GM18861 (cell line): ENCODE measurements at regions not wholly inside any gene's neighbourhood (a gene's known extent, or its start where the extent isn't known, plus 50 kb on each side); places are given as distances from the start of the nearest gene placed in this dataset.

ENCODE experiments used
- ATAC-seq: cut with Tn5 transposase; IDR thresholded peaks from one replicate; pipeline ENCODE4 v1.9.1; 2021; ENCODE audit not compliant: unreplicated experiment

GRCh38 chr15:97654481-97655076 is 305.9 kb upstream of the ARRDC4 start:
- ATAC-seq = no peak

GRCh38 chr15:97661796-97662195 is 298.7 kb upstream of the ARRDC4 start:
- ATAC-seq = no peak

DNA sequence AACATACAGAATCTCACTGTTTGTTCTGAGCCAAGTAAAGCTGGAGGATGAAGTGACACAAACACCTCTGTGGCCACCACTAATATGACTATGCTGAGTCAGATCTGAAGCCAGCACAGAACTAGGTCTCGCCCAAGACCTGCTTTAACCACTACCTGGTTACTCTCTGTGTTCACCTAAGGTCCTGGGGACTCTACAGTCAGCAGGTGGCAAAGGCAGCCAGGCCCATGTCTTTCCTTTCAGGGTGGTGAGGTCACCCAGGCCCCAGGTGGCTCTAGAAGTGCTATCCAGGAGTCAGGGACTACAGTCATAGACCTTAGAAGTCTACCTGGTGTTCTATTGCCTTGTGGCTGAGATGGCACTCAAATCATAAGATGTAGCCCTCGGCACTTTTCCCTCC is 287.9 kb upstream of the ARRDC4 start:
- no peak for ATAC-seq

DNA sequence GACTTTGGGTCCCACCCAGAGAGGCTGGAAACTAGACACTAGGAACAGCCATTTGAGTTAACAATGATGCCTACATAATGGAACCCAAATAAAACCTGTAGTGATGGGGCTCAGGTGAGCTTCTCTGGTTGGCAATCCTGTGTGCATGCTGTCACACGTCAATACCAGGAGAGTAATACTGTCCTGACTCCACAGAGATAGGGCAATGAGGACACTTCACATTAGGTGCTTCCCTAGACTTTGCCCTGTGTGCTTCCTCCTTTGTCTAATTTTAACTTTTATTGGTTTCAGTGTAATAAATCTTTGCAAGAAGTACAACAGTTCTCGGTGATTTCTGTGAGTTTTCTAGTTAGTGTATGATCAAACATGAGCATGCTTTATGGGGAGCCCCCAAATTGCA is 281.8 kb upstream of the ARRDC4 start:
- ATAC-seq = no peak

DNA sequence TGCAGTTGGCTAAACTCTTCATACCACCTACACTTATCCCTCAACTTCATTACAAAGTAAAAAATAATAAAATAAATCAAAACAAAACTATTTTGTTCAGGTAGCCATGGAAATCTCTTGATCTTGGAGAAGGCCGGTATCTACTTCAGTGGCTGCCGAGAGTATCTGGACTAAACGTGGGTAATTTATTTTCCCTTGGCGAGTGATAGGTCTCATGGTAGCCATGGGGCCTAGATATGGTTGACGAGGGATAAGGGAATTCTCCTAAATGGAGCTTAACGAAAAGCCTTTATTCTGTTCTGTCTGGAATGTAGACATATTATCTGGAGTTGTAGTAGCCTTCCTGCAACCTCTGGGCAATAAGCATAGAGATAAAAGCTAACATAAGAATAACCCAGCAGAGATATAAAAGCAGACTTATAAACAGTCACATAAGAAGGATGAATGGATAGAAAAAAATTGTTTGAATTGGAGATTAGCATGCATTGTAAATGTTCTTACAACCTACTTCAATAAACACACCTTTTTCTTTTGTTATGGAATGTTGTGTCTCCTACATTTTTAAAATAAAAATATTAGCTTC is 281.3 kb upstream of the ARRDC4 start:
- no peak for ATAC-seq

DNA sequence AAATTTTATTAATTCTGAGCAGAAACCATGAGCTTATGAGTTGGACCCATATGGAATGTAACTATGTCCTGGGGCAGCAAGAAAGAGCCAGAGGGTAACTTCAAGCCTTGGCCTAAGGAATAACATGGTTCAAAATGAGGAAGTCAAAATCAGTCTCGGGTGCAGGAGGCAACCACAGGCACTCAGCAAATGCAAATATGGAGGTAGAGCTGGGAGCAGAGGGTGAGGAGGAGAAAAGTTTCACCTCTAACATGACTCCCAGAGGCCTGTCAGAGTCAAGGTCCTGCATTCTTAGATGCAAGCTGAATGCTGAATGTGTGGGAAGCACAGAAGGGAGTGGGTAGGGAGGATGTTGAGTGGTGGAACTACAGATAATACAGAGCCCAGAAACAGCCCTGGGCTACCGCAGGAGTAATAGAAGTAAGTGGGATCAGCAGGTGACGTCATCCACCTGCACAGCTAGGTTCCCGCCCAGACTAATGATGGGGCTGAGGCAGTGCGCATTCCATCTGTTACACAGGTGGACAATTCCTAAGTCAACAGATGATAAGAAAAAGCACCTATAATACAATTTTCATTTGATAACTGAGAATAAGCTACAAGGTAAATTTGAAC is 279.8 kb upstream of the ARRDC4 start:
- ATAC-seq = no peak

- ATAC-seq = no peak
Measured at GRCh38 chr15:97683831-97684230, 276.7 kb upstream of the ARRDC4 start.

- no peak for ATAC-seq
Measured at GRCh38 chr15:97684249-97684648, 276.3 kb upstream of the ARRDC4 start.

- ATAC-seq = no peak
Measured at GRCh38 chr15:97686324-97686723, 274.2 kb upstream of the ARRDC4 start.

- no peak for ATAC-seq
Measured at GRCh38 chr15:97687654-97688053, 272.8 kb upstream of the ARRDC4 start.

GRCh38 chr15:97688177-97688576 is 272.3 kb upstream of the ARRDC4 start:
- no peak for ATAC-seq

GRCh38 chr15:97688886-97689285 is 271.6 kb upstream of the ARRDC4 start:
- ATAC-seq = no peak

GRCh38 chr15:97691078-97691477 is 269.4 kb upstream of the ARRDC4 start:
- ATAC-seq = no peak

- ATAC-seq = no peak
Measured at GRCh38 chr15:97691799-97692198, 268.7 kb upstream of the ARRDC4 start.

- ATAC-seq = no peak
Measured at GRCh38 chr15:97692301-97693015, 268.0 kb upstream of the ARRDC4 start.

DNA sequence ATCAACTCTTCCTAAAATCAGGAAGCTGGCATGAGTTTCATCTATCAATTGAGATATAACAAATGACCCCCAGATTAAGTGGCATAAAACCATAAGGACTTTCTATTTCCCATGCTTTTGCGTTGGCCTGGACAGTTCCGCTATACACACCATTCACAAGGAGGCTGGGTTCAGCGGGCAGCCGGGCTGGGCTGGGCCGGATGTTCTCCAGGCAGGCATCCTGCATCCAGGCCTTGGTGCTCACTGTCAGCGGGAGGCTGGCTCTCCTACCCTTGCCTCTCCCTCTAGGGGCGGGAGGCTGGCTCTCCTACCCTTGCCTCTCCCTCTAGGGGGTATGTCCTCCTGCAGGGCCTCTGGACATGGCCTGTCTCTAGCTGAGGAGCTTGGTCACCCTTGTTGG is 266.0 kb upstream of the ARRDC4 start:
- no peak for ATAC-seq

GRCh38 chr15:97703400-97703799 is 257.1 kb upstream of the ARRDC4 start:
- ATAC-seq = no peak

GRCh38 chr15:97706059-97706458 is 254.4 kb upstream of the ARRDC4 start:
- no peak for ATAC-seq

- no peak for ATAC-seq
Measured at GRCh38 chr15:97708252-97708651, 252.3 kb upstream of the ARRDC4 start.

- no peak for ATAC-seq
Measured at GRCh38 chr15:97712530-97712929, 248.0 kb upstream of the ARRDC4 start.

GRCh38 chr15:97717806-97718205 is 242.7 kb upstream of the ARRDC4 start:
- ATAC-seq = no peak

GRCh38 chr15:97718509-97718908 is 242.0 kb upstream of the ARRDC4 start:
- ATAC-seq = no peak
